Peyer's patch (tissue), 4 donors: ENCODE measurements at regions not wholly inside any gene's neighbourhood (a gene's known extent, or its start where the extent isn't known, plus 50 kb on each side); places are given as distances from the start of the nearest gene placed in this dataset.
A peak's percentile ranks its signal among the peaks of the same experiment; 100 is the strongest.

Experiments used
- DNase-seq, 3 donors: peaks; one replicate each; pipeline ENCODE4 v3.0.0-alpha.2; 2017 to 2019
- H3K27ac ChIP-seq, 4 donors: fragments of 200-600 bp; sonication (generic); one replicate each; pipeline ENCODE4 v1.5.1; 2016 to 2019
- H3K27me3 ChIP-seq, 2 donors: fragments of 200-600 bp; sonication (generic); one replicate each; pipeline ENCODE4 v1.5.1; 2019
- H3K36me3 ChIP-seq, 3 donors: fragments of 200-600 bp; sonication (generic); one replicate each; pipeline ENCODE4 v1.5.1; 2016 to 2019
- H3K4me1 ChIP-seq, 4 donors: fragments of 200-600 bp; sonication (generic); one replicate each; pipeline ENCODE4 v1.5.1; 2016 to 2019
- H3K4me3 ChIP-seq, 4 donors: fragments of 200-600 bp; sonication (generic); 1 replicate in 3 of 4; 2 replicates in 1 of 4; pipeline ENCODE4 v1.5.1; 2016 to 2019; ENCODE audit warnings: mild to moderate bottlenecking in 1 of 4
- H3K9me3 ChIP-seq, 4 donors: fragments of 200-600 bp; sonication (generic); one replicate each; pipeline ENCODE4 v1.5.1; 2016 to 2019; ENCODE audit warnings: mild to moderate bottlenecking in 1 of 4
- CTCF ChIP-seq, 6 experiments: fragments of 450-650 bp in 4 of 6; fragments of 200-600 bp in 2 of 6; sonication (generic) in 1 of 6; IDR thresholded peaks; one replicate each; pipeline ENCODE4 v1.5.1; 2017 to 2019; ENCODE audit warnings: antibody characterized with exemption in 6 of 6, mild to moderate bottlenecking in 3 of 6, moderate library complexity in 1 of 6
- POLR2A ChIP-seq, 2 donors: fragments of 450-650 bp; IDR thresholded peaks; one replicate each; pipeline ENCODE4 v1.5.1; 2017; ENCODE audit warnings: antibody characterized with exemption in 2 of 2, mild to moderate bottlenecking in 2 of 2, moderate library complexity in 2 of 2

- Histone ChIP-seq H3K9me3 (no peaks in the 10 kb centered on the region), H3K36me3 (no peaks in the 10 kb centered on the region), H3K4me3 (no peak overlapping the region), H3K4me1 (no peaks in the 10 kb centered on the region), H3K27me3 (no peaks in the 10 kb centered on the region), H3K27ac (no peak overlapping the region)
- no peak for TF ChIP-seq POLR2A (IDR thresholded peaks at IDR 0.05)
- TF ChIP-seq CTCF (IDR thresholded peaks at IDR 0.05): peak; percentile 57 to 86 (median 77)
- DNase-seq: peak in 2 of 3 donors; percentile 63 to 85
Observed at GRCh38 chr12:4107436-4107878, 166.1 kb upstream of the CCND2 start.

GRCh38 chr12:4106621-4107020 lies 166.9 kb upstream of the CCND2 start:
- Histone ChIP-seq H3K4me1 (no peaks in the 10 kb centered on the region), H3K27ac (peak overlapping the region in 1 of 4 donors; percentile 34), H3K27me3 (no peaks in the 10 kb centered on the region), H3K36me3 (no peaks in the 10 kb centered on the region), H3K9me3 (no peaks in the 10 kb centered on the region), H3K4me3 (no peak overlapping the region)
- no peak for TF ChIP-seq POLR2A (IDR thresholded peaks at IDR 0.05)
- no peak for TF ChIP-seq CTCF (IDR thresholded peaks at IDR 0.05)
- no peak for DNase-seq

GRCh38 chr12:4104722-4105244 lies 168.8 kb upstream of the CCND2 start:
- Histone ChIP-seq H3K4me1 (no peaks in the 10 kb centered on the region), H3K4me3 (no peak overlapping the region), H3K36me3 (no peaks in the 10 kb centered on the region), H3K27me3 (no peaks in the 10 kb centered on the region), H3K9me3 (no peaks in the 10 kb centered on the region), H3K27ac (no peak overlapping the region)
- no peak for DNase-seq
- TF ChIP-seq CTCF (IDR thresholded peaks at IDR 0.05): no peak
- no peak for TF ChIP-seq POLR2A (IDR thresholded peaks at IDR 0.05)

GRCh38 chr12:4099276-4099675 lies 174.3 kb upstream of the CCND2 start:
- Histone ChIP-seq H3K4me3 (no peak overlapping the region), H3K36me3 (no peaks in the 10 kb centered on the region), H3K4me1 (no peaks in the 10 kb centered on the region), H3K9me3 (no peaks in the 10 kb centered on the region), H3K27me3 (no peaks in the 10 kb centered on the region), H3K27ac (no peak overlapping the region)
- TF ChIP-seq CTCF (IDR thresholded peaks at IDR 0.05) (no peak), POLR2A (IDR thresholded peaks at IDR 0.05) (no peak)
- DNase-seq: no peak

GRCh38 chr12:4091016-4091743 lies 182.4 kb upstream of the CCND2 start:
- H3K4me3 ChIP-seq: no peak overlapping the region
- H3K36me3 ChIP-seq: no peaks in the 10 kb centered on the region
- H3K27ac ChIP-seq: no peak overlapping the region
- no peaks in the 10 kb centered on the region for H3K27me3 ChIP-seq
- no peaks in the 10 kb centered on the region for H3K9me3 ChIP-seq
- no peak for DNase-seq
- H3K4me1 ChIP-seq: no peaks in the 10 kb centered on the region
- TF ChIP-seq CTCF (IDR thresholded peaks at IDR 0.05): no peak
